ENCODE measurements at regions not wholly inside any gene's neighbourhood (a gene's known extent, or its start where the extent isn't known, plus 50 kb on each side); places are given as distances from the start of the nearest gene placed in this dataset.

- no peaks in the 10 kb centered on the region for H3K27me3 ChIP-seq (replicated peaks in 1 of 2; ENCODE audit: control insufficient read depth in 2 of 2, extremely low read depth in 1 of 2, insufficient read depth in 2 of 2, low read length in 1 of 2)
- no peak overlapping the region for H3K4me3 ChIP-seq (ENCODE audit: control insufficient read depth in 1 of 2, extremely low read depth in 1 of 2, low read length in 1 of 2)
- H3K9me3 ChIP-seq: no peaks in the 10 kb centered on the region
- peaks cover 3 to 8% of the 10 kb centered on the region in 2 donors for H3K27me3 Mint-ChIP-seq
- H3K36me3 Mint-ChIP-seq: no peaks in the 10 kb centered on the region
- no peak for ATAC-seq (replicated peaks in 1 of 4)
- H3K27ac ChIP-seq (ENCODE audit: low read length): no peak overlapping the region
- no peaks in the 10 kb centered on the region for H3K9me3 Mint-ChIP-seq
- no peak overlapping the region for H3K4me3 Mint-ChIP-seq
- H3K36me3 ChIP-seq (ENCODE audit: control insufficient read depth in 2 of 2, extremely low read depth in 1 of 2, insufficient read depth in 1 of 2, low read length in 1 of 2): no peaks in the 10 kb centered on the region
- ChIA-PET CTCF (no interaction called here), POLR2A (no interaction called here)
- H3K4me1 ChIP-seq (ENCODE audit: control insufficient read depth in 1 of 2, extremely low read depth in 1 of 2, insufficient read depth in 2 of 2, low read length in 2 of 2): peaks cover 3% of the 10 kb centered on the region in 2 experiments
- DNase-seq: no peak
- no peak overlapping the region for H3K27ac Mint-ChIP-seq
- peaks cover 7 to 12% (median 9%) of the 10 kb centered on the region in 3 donors for H3K4me1 Mint-ChIP-seq
- 0% methylated on average over 1 of the region's 1 CpG for WGBS (ENCODE audit: insufficient coverage)
These were observed 59.8 kb upstream of the CARMIL1 start for GRCh38 chr6:25219216-25219916.

GRCh38 chr6:25219917-25220278, 59.3 kb upstream of the CARMIL1 start:
- no peaks in the 10 kb centered on the region for H3K36me3 ChIP-seq (ENCODE audit: control insufficient read depth in 2 of 2, extremely low read depth in 1 of 2, insufficient read depth in 1 of 2, low read length in 1 of 2)
- ATAC-seq (replicated peaks in 1 of 4) (no peak), DNase-seq (no peak)
- ChIA-PET CTCF (no interaction called here), POLR2A (no interaction called here)
- WGBS (ENCODE audit: insufficient coverage): no CpG with 5 or more reads among the region's 2 CpGs
- Mint-ChIP-seq H3K36me3 (no peaks in the 10 kb centered on the region), H3K4me1 (peaks cover 7 to 12% (median 9%) of the 10 kb centered on the region in 3 donors), H3K27ac (no peak overlapping the region), H3K27me3 (peaks cover 5 to 11% of the 10 kb centered on the region in 2 donors), H3K9me3 (no peaks in the 10 kb centered on the region), H3K4me3 (no peak overlapping the region)
- H3K9me3 ChIP-seq: no peaks in the 10 kb centered on the region
- no peaks in the 10 kb centered on the region for H3K27me3 ChIP-seq (replicated peaks in 1 of 2; ENCODE audit: control insufficient read depth in 2 of 2, extremely low read depth in 1 of 2, insufficient read depth in 2 of 2, low read length in 1 of 2)
- no peak overlapping the region for H3K4me3 ChIP-seq (ENCODE audit: control insufficient read depth in 1 of 2, extremely low read depth in 1 of 2, low read length in 1 of 2)
- no peak overlapping the region for H3K27ac ChIP-seq (ENCODE audit: low read length)
- H3K4me1 ChIP-seq (ENCODE audit: control insufficient read depth in 1 of 2, extremely low read depth in 1 of 2, insufficient read depth in 2 of 2, low read length in 2 of 2): peaks cover 3% of the 10 kb centered on the region in 2 experiments

GRCh38 chr6:25220857-25221256, 58.3 kb upstream of the CARMIL1 start:
- peaks cover 7 to 12% (median 9%) of the 10 kb centered on the region in 3 donors for H3K4me1 Mint-ChIP-seq
- Histone ChIP-seq H3K27ac (ENCODE audit: low read length) (no peak overlapping the region), H3K9me3 (no peaks in the 10 kb centered on the region), H3K4me1 (ENCODE audit: control insufficient read depth in 1 of 2, extremely low read depth in 1 of 2, insufficient read depth in 2 of 2, low read length in 2 of 2) (peaks cover 3% of the 10 kb centered on the region in 2 experiments), H3K27me3 (replicated peaks in 1 of 2; ENCODE audit: control insufficient read depth in 2 of 2, extremely low read depth in 1 of 2, insufficient read depth in 2 of 2, low read length in 1 of 2) (no peaks in the 10 kb centered on the region), H3K4me3 (ENCODE audit: control insufficient read depth in 1 of 2, extremely low read depth in 1 of 2, low read length in 1 of 2) (no peak overlapping the region), H3K36me3 (ENCODE audit: control insufficient read depth in 2 of 2, extremely low read depth in 1 of 2, insufficient read depth in 1 of 2, low read length in 1 of 2) (no peaks in the 10 kb centered on the region)
- WGBS (ENCODE audit: insufficient coverage): no CpG with 5 or more reads among the region's 1 CpG
- no peak overlapping the region for H3K4me3 Mint-ChIP-seq
- ATAC-seq (replicated peaks in 1 of 4) (no peak), DNase-seq (no peak)
- no peaks in the 10 kb centered on the region for H3K9me3 Mint-ChIP-seq
- H3K27me3 Mint-ChIP-seq: peaks cover 7 to 11% of the 10 kb centered on the region in 2 donors
- ChIA-PET CTCF (interaction anchor here in 1 of 2 donors (0.8 kb wide), 1 partner anchor 269 kb away, joined by 3 read pairs; no protein-coding TSS in a partner anchor), POLR2A (no interaction called here)
- H3K27ac Mint-ChIP-seq: no peak overlapping the region
- no peaks in the 10 kb centered on the region for H3K36me3 Mint-ChIP-seq

DNA sequence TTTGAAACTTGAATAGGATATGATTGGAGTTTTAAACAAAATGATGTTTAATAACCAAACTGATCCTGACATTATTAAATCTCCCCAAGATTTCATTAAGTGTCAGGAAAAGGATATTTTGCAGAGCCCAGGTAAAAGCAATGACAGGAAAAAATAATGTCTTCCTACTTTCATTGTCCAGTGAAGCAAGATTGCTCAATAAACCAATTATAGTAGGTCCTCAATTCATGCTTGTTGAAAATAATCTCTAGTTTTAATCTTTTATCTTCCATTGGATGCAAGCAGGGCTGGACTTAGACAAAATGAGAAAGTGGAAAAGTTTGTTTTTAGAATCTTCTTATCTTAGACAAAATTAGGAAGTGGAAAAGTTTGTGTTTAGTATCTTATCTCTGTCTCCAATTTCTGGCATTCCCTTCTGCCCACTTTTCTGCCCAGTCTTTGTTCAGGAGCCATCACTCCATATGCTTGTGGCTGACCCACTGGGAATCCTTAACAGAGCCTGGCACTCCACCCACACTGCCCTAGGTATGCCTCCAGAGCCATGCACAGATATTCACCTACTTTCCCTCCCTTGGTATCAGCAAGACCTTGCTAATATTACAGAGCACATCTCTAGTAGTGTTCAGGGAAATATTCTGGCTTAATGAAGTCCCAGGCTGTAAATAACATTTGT, 57.0 kb upstream of the CARMIL1 start:
- no peaks in the 10 kb centered on the region for H3K9me3 Mint-ChIP-seq
- Histone ChIP-seq H3K4me1 (ENCODE audit: control insufficient read depth in 1 of 2, extremely low read depth in 1 of 2, insufficient read depth in 2 of 2, low read length in 2 of 2) (peaks cover 3% of the 10 kb centered on the region in 2 experiments), H3K4me3 (ENCODE audit: control insufficient read depth in 1 of 2, extremely low read depth in 1 of 2, low read length in 1 of 2) (no peak overlapping the region), H3K27me3 (replicated peaks in 1 of 2; ENCODE audit: control insufficient read depth in 2 of 2, extremely low read depth in 1 of 2, insufficient read depth in 2 of 2, low read length in 1 of 2) (no peaks in the 10 kb centered on the region), H3K9me3 (no peaks in the 10 kb centered on the region), H3K27ac (ENCODE audit: low read length) (no peak overlapping the region), H3K36me3 (ENCODE audit: control insufficient read depth in 2 of 2, extremely low read depth in 1 of 2, insufficient read depth in 1 of 2, low read length in 1 of 2) (no peaks in the 10 kb centered on the region)
- H3K27me3 Mint-ChIP-seq: peaks cover 7 to 11% of the 10 kb centered on the region in 2 donors
- ChIA-PET CTCF (interaction anchor here in 1 of 2 donors (1.1 to 2.3 kb wide), 3 partner anchors 27 to 269 kb away, joined by 3 to 46 read pairs (median 4); no protein-coding TSS in a partner anchor), POLR2A (interaction anchor here in 1 of 2 donors (0.6 kb wide), 1 partner anchor 304 kb away, joined by 4 read pairs; no protein-coding TSS in a partner anchor)
- no peak for ATAC-seq (replicated peaks in 1 of 4)
- peaks cover 7 to 12% (median 9%) of the 10 kb centered on the region in 3 donors for H3K4me1 Mint-ChIP-seq
- no peaks in the 10 kb centered on the region for H3K36me3 Mint-ChIP-seq
- no peak overlapping the region for H3K27ac Mint-ChIP-seq
- no peak overlapping the region for H3K4me3 Mint-ChIP-seq
- no peak for DNase-seq

DNA sequence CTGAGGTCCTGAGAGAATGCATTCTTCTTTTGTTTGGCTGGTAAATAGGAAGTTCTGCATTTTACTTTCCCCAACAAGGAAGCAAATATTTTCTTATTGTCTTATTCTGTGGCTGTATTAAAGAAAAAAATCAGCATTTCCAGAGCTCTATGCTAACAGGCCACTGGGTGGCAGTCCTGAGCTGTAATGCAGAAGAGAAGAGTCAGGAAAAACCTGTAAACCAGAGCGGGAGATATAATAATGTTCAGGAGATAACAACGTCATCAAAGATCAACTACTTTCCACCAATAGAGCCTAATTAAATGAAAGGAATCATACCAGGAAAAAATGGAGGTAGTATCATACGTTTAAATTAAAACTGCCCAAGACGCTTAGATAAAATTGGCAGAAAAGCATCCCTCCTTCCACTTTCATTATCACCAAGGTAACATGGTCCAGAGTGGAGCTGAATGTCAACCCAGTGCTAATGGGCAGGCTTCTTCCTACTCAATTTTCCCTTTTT, 55.6 kb upstream of the CARMIL1 start:
- Mint-ChIP-seq H3K27me3 (peaks cover 7 to 11% of the 10 kb centered on the region in 2 donors), H3K9me3 (no peaks in the 10 kb centered on the region), H3K4me1 (peaks cover 7 to 12% (median 9%) of the 10 kb centered on the region in 3 donors), H3K4me3 (peak overlapping the region; percentile 28 to 65 (median 62)), H3K27ac (no peak overlapping the region), H3K36me3 (no peaks in the 10 kb centered on the region)
- 43% methylated on average over 1 of the region's 4 CpGs for WGBS (ENCODE audit: insufficient coverage)
- ChIA-PET POLR2A (interaction anchor here in 1 of 2 donors (0.8 kb wide), 1 partner anchor 379 kb away, joined by 6 read pairs; no protein-coding TSS in a partner anchor), CTCF (interaction anchor here (0.6 to 2.3 kb wide), 21 partner anchors 9 to 495 kb away, joined by 3 to 46 read pairs (median 4); partner anchors contain the start of gene CARMIL1 (in 1 of the 2))
- H3K4me3 ChIP-seq (ENCODE audit: control insufficient read depth in 1 of 2, extremely low read depth in 1 of 2, low read length in 1 of 2): peak overlapping the region in 1 of 2 donors; percentile 13
- H3K27me3 ChIP-seq (replicated peaks in 1 of 2; ENCODE audit: control insufficient read depth in 2 of 2, extremely low read depth in 1 of 2, insufficient read depth in 2 of 2, low read length in 1 of 2): no peaks in the 10 kb centered on the region
- no peak overlapping the region for H3K27ac ChIP-seq (ENCODE audit: low read length)
- no peaks in the 10 kb centered on the region for H3K36me3 ChIP-seq (ENCODE audit: control insufficient read depth in 2 of 2, extremely low read depth in 1 of 2, insufficient read depth in 1 of 2, low read length in 1 of 2)
- DNase-seq (peak in 34 of 35 experiments; percentile 4 to 82 (median 53)), ATAC-seq (replicated peaks in 1 of 4) (peak; percentile 42 to 71 (median 54))
- no peaks in the 10 kb centered on the region for H3K9me3 ChIP-seq
- peaks cover 3% of the 10 kb centered on the region in 2 experiments for H3K4me1 ChIP-seq (ENCODE audit: control insufficient read depth in 1 of 2, extremely low read depth in 1 of 2, insufficient read depth in 2 of 2, low read length in 2 of 2)

DNA sequence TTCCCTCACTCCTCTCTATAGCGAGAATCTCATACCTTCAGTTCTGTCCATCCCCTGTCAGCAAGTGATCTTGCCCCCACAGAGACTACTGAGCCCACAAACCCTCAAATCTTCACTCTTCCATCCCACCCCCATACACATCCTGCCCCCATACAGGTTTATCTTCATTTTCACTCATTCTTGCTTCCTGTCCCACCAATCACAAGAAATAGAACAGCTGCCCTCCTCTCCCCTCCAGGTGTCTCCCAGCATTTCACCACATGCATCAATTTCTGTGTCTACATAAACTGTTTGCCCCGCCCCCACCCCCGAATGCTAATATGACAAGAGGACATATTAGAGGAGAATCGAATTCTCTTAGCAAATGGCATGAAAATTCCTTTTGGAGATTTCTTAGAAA, 54.9 kb upstream of the CARMIL1 start:
- H3K4me1 ChIP-seq (ENCODE audit: control insufficient read depth in 1 of 2, extremely low read depth in 1 of 2, insufficient read depth in 2 of 2, low read length in 2 of 2): peaks cover 3% of the 10 kb centered on the region in 2 experiments
- H3K4me3 Mint-ChIP-seq: peak overlapping the region; percentile 7 to 65 (median 28)
- no peak for DNase-seq
- H3K27ac Mint-ChIP-seq: no peak overlapping the region
- peaks cover 7 to 12% (median 9%) of the 10 kb centered on the region in 3 donors for H3K4me1 Mint-ChIP-seq
- H3K27me3 ChIP-seq (replicated peaks in 1 of 2; ENCODE audit: control insufficient read depth in 2 of 2, extremely low read depth in 1 of 2, insufficient read depth in 2 of 2, low read length in 1 of 2): no peaks in the 10 kb centered on the region
- peaks cover 7 to 11% of the 10 kb centered on the region in 2 donors for H3K27me3 Mint-ChIP-seq
- POLR2A ChIA-PET: interaction anchor here in 1 of 2 donors (0.8 kb wide), 1 partner anchor 378 kb away, joined by 6 read pairs; no protein-coding TSS in a partner anchor
- CTCF ChIA-PET: interaction anchor here (0.6 to 2.3 kb wide), 10 partner anchors 15 to 378 kb away, joined by 4 to 46 read pairs (median 7); no protein-coding TSS in a partner anchor
- H3K9me3 ChIP-seq: no peaks in the 10 kb centered on the region
- no peaks in the 10 kb centered on the region for H3K36me3 ChIP-seq (ENCODE audit: control insufficient read depth in 2 of 2, extremely low read depth in 1 of 2, insufficient read depth in 1 of 2, low read length in 1 of 2)
- no peaks in the 10 kb centered on the region for H3K36me3 Mint-ChIP-seq
- H3K9me3 Mint-ChIP-seq: no peaks in the 10 kb centered on the region
- no peak for ATAC-seq (replicated peaks in 1 of 4)
- WGBS (ENCODE audit: insufficient coverage): 67% methylated on average over 1 of the region's 4 CpGs
- no peak overlapping the region for H3K27ac ChIP-seq (ENCODE audit: low read length)
- no peak overlapping the region for H3K4me3 ChIP-seq (ENCODE audit: control insufficient read depth in 1 of 2, extremely low read depth in 1 of 2, low read length in 1 of 2)
